SK-N-SH (cell line): ENCODE measurements at regions not wholly inside any gene's neighbourhood (a gene's known extent, or its start where the extent isn't known, plus 50 kb on each side); places are given as distances from the start of the nearest gene placed in this dataset.
"Not testable (repeated sequence)": the region's sequence is repeated elsewhere in the genome, so short reads cannot be mapped to it uniquely, and the experiment has no call there.

ENCODE experiments used
- CTCF ChIA-PET: fragments of 300-600, 350-600 bp; formaldehyde crosslinking; extraction: SDS; loops from one replicate; lab custom pipeline; 2021; lab: Yijun Ruan, JAX
- POLR2A ChIA-PET: fragments of 350-600 bp; sonication (Branson Sonifier 250); formaldehyde crosslinking; extraction: SDS; loops from one replicate; lab custom pipeline; 2020; ENCODE audit warnings: antibody characterized with exemption, inconsistent platforms; lab: Yijun Ruan, JAX
- DNase-seq: peaks from one replicate; pipeline ENCODE4 v3.0.0; 2012
- H2AFZ ChIP-seq: fragments of 200-600 bp; sonication (generic); 2 replicates; pipeline ENCODE4 v1.8.1; 2016; ENCODE audit warnings: antibody characterized with exemption, mild to moderate bottlenecking, low read depth
- H3F3A ChIP-seq: fragments of 200-600 bp; sonication (generic); replicated peaks from 2 replicates; pipeline ENCODE3; 2016; ENCODE audit warnings: antibody characterized with exemption, mild to moderate bottlenecking; ENCODE audit not compliant: insufficient read depth
- H3K27ac ChIP-seq, 2 experiments: fragments of 200-500 bp in 1 of 2; fragments of 200-600 bp in 1 of 2; sonication (Bioruptor generic) in 1 of 2; sonication (generic), shearing (Covaris generic) in 1 of 2; 2 replicates each; pipeline versions ENCODE4 v1.5.1 to v1.6.1; 2014 to 2016; ENCODE audit warnings: low read depth in 2 of 2, inconsistent platforms in 1 of 2, low read length in 1 of 2, mild to moderate bottlenecking in 1 of 2, mixed read lengths in 1 of 2
- H3K27me3 ChIP-seq: fragments of 200-600 bp; sonication (generic), shearing (Covaris generic); 2 replicates; pipeline ENCODE4 v1.6.1; 2016; ENCODE audit warnings: mixed run types; ENCODE audit not compliant: insufficient read depth
- H3K36me3 ChIP-seq, 2 experiments: fragments of 200-500 bp in 1 of 2; fragments of 200-600 bp in 1 of 2; sonication (Bioruptor generic) in 1 of 2; sonication (generic) in 1 of 2; replicated peaks in 1 of 2; 2 replicates each; pipeline versions ENCODE3 to v1.5.1; 2014 to 2016; ENCODE audit warnings: low read length in 1 of 2, mild to moderate bottlenecking in 1 of 2; ENCODE audit not compliant: insufficient read depth in 2 of 2, control insufficient read depth in 1 of 2
- H3K4me1 ChIP-seq, 2 experiments: fragments of 200-500 bp in 1 of 2; fragments of 200-600 bp in 1 of 2; sonication (Bioruptor generic) in 1 of 2; sonication (generic), shearing (Covaris generic) in 1 of 2; 2 replicates each; pipeline versions ENCODE4 v1.5.1 to v1.6.1; 2014 to 2016; ENCODE audit warnings: low read depth in 1 of 2, low read length in 1 of 2, mixed run types in 1 of 2; ENCODE audit not compliant: insufficient read depth in 2 of 2, control insufficient read depth in 1 of 2
- H3K4me2 ChIP-seq: fragments of 200-600 bp; sonication (generic), shearing (Covaris generic); 2 replicates; pipeline ENCODE4 v1.6.1; 2017; ENCODE audit warnings: mixed run types
- H3K4me3 ChIP-seq, 2 experiments: fragments of 200-500 bp in 1 of 2; fragments of 200-600 bp in 1 of 2; sonication (Bioruptor generic) in 1 of 2; sonication (generic), shearing (Covaris generic) in 1 of 2; 2 replicates each; pipeline versions ENCODE4 v1.5.1 to v1.8.1; 2014 to 2016; ENCODE audit warnings: low read depth in 2 of 2, inconsistent platforms in 1 of 2, low read length in 1 of 2, mild to moderate bottlenecking in 1 of 2, mixed read lengths in 1 of 2, moderate library complexity in 1 of 2
- H3K79me2 ChIP-seq: fragments of 200-600 bp; sonication (generic); 2 replicates; pipeline ENCODE4 v1.8.1; 2017; ENCODE audit warnings: mild to moderate bottlenecking; ENCODE audit not compliant: insufficient read depth
- H3K9ac ChIP-seq: fragments of 200-600 bp; sonication (generic); 2 replicates; pipeline ENCODE4 v1.6.1; 2017; ENCODE audit warnings: mixed run types
- H3K9me2 ChIP-seq: fragments of 200-600 bp; sonication (generic); 2 replicates; pipeline ENCODE4 v1.6.1; 2017; ENCODE audit warnings: mixed run types
- H3K9me3 ChIP-seq: fragments of 200-600 bp; sonication (generic); 2 replicates; pipeline ENCODE4 v1.6.1; 2017; ENCODE audit warnings: mixed run types, mild to moderate bottlenecking, moderate library complexity
- H4K20me1 ChIP-seq: fragments of 200-600 bp; sonication (generic); 2 replicates; pipeline ENCODE4 v1.6.1; 2017; ENCODE audit warnings: mild to moderate bottlenecking, mixed run types; ENCODE audit not compliant: insufficient read depth
- ELF1 ChIP-seq: IDR thresholded peaks from 2 replicates; pipeline ENCODE4 v1.4.0; 2012
- FOSL2 ChIP-seq: IDR thresholded peaks from 2 replicates; pipeline ENCODE4 v1.4.0; 2012; ENCODE audit warnings: low read depth, mild to moderate bottlenecking, moderate library complexity, borderline replicate concordance
- FOXM1 ChIP-seq: IDR thresholded peaks from 2 replicates; pipeline ENCODE4 v1.4.0; 2012; ENCODE audit warnings: low read depth, mild to moderate bottlenecking
- MXI1 ChIP-seq: IDR thresholded peaks from 2 replicates; pipeline ENCODE4 v1.6.1; 2012; ENCODE audit warnings: mild to moderate bottlenecking, low read depth, low read length, improper control_type of control experiment
- TCF12 ChIP-seq: IDR thresholded peaks from 2 replicates; pipeline ENCODE4 v1.4.0; 2012
- WGBS: methylation state at CpG from one replicate; pipeline ENCODE4 v1.1.6; 2017; ENCODE audit warnings: low lambda C conversion rate; 5-methylcytosine and 5-hydroxymethylcytosine counted together
- TF ChIP-seq, protein P1 (sequence below): IDR thresholded peaks from 2 replicates; pipeline ENCODE4 v1.4.0; 2012; ENCODE audit warnings: low read depth, borderline replicate concordance
- TF ChIP-seq, protein P2 (sequence below): IDR thresholded peaks from 2 replicates; pipeline ENCODE4 v1.4.0; 2012; ENCODE audit warnings: low read depth, borderline replicate concordance

- no peak overlapping the region for H2AFZ ChIP-seq
- no peaks in the 10 kb centered on the region for H3K9me3 ChIP-seq
- no peaks in the 10 kb centered on the region for H3K4me1 ChIP-seq
- no peaks in the 10 kb centered on the region for H3K36me3 ChIP-seq
- WGBS, result 10% methylated on average over 4 of the region's 4 CpGs
- no peak overlapping the region for H3K4me3 ChIP-seq
- H3K4me2 ChIP-seq, result no peak overlapping the region
- no peaks in the 10 kb centered on the region for H3K9me2 ChIP-seq
- POLR2A ChIA-PET, result no interaction called here
- H3K27ac ChIP-seq, result no peak overlapping the region
- peaks cover 4% of the 10 kb centered on the region for H3F3A ChIP-seq
- no peak for TF ChIP-seq FOXM1
- TF ChIP-seq, protein P1, sequence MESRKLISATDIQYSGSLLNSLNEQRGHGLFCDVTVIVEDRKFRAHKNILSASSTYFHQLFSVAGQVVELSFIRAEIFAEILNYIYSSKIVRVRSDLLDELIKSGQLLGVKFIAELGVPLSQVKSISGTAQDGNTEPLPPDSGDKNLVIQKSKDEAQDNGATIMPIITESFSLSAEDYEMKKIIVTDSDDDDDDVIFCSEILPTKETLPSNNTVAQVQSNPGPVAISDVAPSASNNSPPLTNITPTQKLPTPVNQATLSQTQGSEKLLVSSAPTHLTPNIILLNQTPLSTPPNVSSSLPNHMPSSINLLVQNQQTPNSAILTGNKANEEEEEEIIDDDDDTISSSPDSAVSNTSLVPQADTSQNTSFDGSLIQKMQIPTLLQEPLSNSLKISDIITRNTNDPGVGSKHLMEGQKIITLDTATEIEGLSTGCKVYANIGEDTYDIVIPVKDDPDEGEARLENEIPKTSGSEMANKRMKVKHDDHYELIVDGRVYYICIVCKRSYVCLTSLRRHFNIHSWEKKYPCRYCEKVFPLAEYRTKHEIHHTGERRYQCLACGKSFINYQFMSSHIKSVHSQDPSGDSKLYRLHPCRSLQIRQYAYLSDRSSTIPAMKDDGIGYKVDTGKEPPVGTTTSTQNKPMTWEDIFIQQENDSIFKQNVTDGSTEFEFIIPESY, result no peak
- no peak for TF ChIP-seq FOSL2
- TF ChIP-seq, protein P2, sequence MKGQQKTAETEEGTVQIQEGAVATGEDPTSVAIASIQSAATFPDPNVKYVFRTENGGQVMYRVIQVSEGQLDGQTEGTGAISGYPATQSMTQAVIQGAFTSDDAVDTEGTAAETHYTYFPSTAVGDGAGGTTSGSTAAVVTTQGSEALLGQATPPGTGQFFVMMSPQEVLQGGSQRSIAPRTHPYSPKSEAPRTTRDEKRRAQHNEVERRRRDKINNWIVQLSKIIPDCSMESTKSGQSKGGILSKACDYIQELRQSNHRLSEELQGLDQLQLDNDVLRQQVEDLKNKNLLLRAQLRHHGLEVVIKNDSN, result no peak
- TF ChIP-seq ELF1, result no peak
- no peak for TF ChIP-seq TCF12
- H3K9ac ChIP-seq, result no peak overlapping the region
- no peaks in the 10 kb centered on the region for H3K79me2 ChIP-seq
- no peaks in the 10 kb centered on the region for H4K20me1 ChIP-seq
- CTCF ChIA-PET, result no interaction called here
- no peaks in the 10 kb centered on the region for H3K27me3 ChIP-seq
- no peak for DNase-seq
These were observed 233.5 kb upstream of the NRIP1 start for GRCh38 chr21:15298306-15298705.

- H3K4me3 ChIP-seq, POLR2A ChIA-PET, H4K20me1 ChIP-seq, H3F3A ChIP-seq, H3K27ac ChIP-seq, H3K9me3 ChIP-seq, H3K79me2 ChIP-seq, DNase-seq, H2AFZ ChIP-seq, H3K4me1 ChIP-seq, H3K27me3 ChIP-seq, H3K9ac ChIP-seq, H3K36me3 ChIP-seq, H3K9me2 ChIP-seq, CTCF ChIA-PET, H3K4me2 ChIP-seq: not testable (repeated sequence)
- WGBS, result 12% methylated on average over 8 of the region's 8 CpGs
These were observed 234.0 kb upstream of the NRIP1 start for GRCh38 chr21:15298755-15299154.

GRCh38 chr21:15300131-15300530 is 235.3 kb upstream of the NRIP1 start:
- Histone ChIP-seq H3K79me2 (no peaks in the 10 kb centered on the region), H3K36me3 (no peaks in the 10 kb centered on the region), H3K27ac (no peak overlapping the region), H3K9me2 (no peaks in the 10 kb centered on the region), H2AFZ (no peak overlapping the region), H3K9me3 (no peaks in the 10 kb centered on the region), H4K20me1 (no peaks in the 10 kb centered on the region)
- DNase-seq, result no peak
- 4% methylated on average over 2 of the region's 2 CpGs for WGBS
- TF ChIP-seq MXI1, result no peak
- TF ChIP-seq, all 33 proteins: peak for 0
- Histone ChIP-seq H3K9ac (no peak overlapping the region), H3K27me3 (no peaks in the 10 kb centered on the region), H3F3A (no peaks in the 10 kb centered on the region), H3K4me3 (no peak overlapping the region), H3K4me1 (no peaks in the 10 kb centered on the region), H3K4me2 (no peak overlapping the region)
- ChIA-PET POLR2A (no interaction called here), CTCF (no interaction called here)
